ENCODE measurements at regions not wholly inside any gene's neighbourhood (a gene's known extent, or its start where the extent isn't known, plus 50 kb on each side); places are given as distances from the start of the nearest gene placed in this dataset.

GRCh38 chr15:53447742-53448141 is 311.7 kb downstream of the WDR72 start:
- no peak for TF ChIP-seq SIN3A (IDR thresholded peaks at IDR 0.05; ENCODE audit: borderline replicate concordance, insufficient read depth, low read depth, low read length)
- TF ChIP-seq CTCF (IDR thresholded peaks at IDR 0.05) = no peak
- TF ChIP-seq REST (IDR thresholded peaks at IDR 0.05; ENCODE audit: insufficient read depth in 1 of 2, low read depth in 2 of 2, low read length in 1 of 2) = no peak
- no peak for TF ChIP-seq POLR2AphosphoS5 (IDR thresholded peaks at IDR 0.05; ENCODE audit: low read depth, low read length)
- no peak for TF ChIP-seq TCF7L2 (IDR thresholded peaks at IDR 0.05; ENCODE audit: low read depth, low read length)
- POLR2A ChIA-PET = no interaction called here
- Histone ChIP-seq H3K36me3 (ENCODE audit: control insufficient read depth, insufficient read depth, low read length) (no peaks in the 10 kb centered on the region), H3K27me3 (ENCODE audit: control insufficient read depth, insufficient read depth, low read length) (no peaks in the 10 kb centered on the region), H3K9me3 (ENCODE audit: control insufficient read depth, insufficient read depth, low read depth, low read length) (no peaks in the 10 kb centered on the region), H3K27ac (ENCODE audit: low read length) (no peak overlapping the region), H3K4me3 (ENCODE audit: low read depth in 2 of 2, low read length in 2 of 2) (no peak overlapping the region), H3K4me1 (ENCODE audit: control insufficient read depth, insufficient read depth, low read length) (no peaks in the 10 kb centered on the region)
- DNase-seq (ENCODE audit: low read depth, low spot score) = no peak
- intact Hi-C loops (cut with micrococcal nuclease; ENCODE audit: unreplicated experiment) = no loop called here
- CTCF ChIA-PET = no interaction called here
- ATAC-seq = no peak
- in situ Hi-C loops (cut with HindIII; ENCODE audit: low pct_unique_long_range_greater_than_20kb, low sequenced_read_pairs) = no loop called here
- no TSS peak for BruUV-seq (replicated peaks)

DNA sequence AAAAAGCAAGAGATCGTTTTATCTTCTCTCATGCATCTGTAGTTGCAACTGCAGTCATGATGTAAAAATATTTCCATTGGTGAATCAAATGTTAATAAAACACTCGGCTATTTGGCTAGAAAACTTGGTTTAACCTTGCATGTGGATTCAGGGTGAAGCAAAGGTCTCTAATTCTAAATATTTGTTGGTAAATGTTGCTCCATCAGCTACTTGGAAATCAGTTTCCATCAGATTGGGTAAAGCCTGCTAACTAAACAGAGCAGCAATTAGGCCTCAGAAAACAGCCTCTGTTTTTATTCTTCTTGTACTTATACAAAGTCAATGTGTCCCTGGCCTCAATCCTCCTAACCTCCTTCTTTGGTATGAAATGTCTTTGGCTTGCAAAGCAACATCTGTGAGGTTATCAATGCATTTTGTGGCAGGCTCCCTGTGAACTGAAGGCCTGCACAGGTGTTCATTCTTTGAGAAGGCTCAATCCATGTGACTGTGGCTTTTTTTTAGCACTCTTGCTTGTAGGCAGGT is 312.3 kb downstream of the WDR72 start:
- CTCF ChIA-PET = no interaction called here
- BruUV-seq (replicated peaks) = no TSS peak

More for the DNA sequence above, 312.3 kb downstream of the WDR72 start:
- DNase-seq (ENCODE audit: low read depth, low spot score) = no peak
- Histone ChIP-seq H3K27ac (ENCODE audit: low read length) (no peak overlapping the region), H3K36me3 (ENCODE audit: control insufficient read depth, insufficient read depth, low read length) (no peaks in the 10 kb centered on the region), H3K4me1 (ENCODE audit: control insufficient read depth, insufficient read depth, low read length) (no peaks in the 10 kb centered on the region), H3K27me3 (ENCODE audit: control insufficient read depth, insufficient read depth, low read length) (no peaks in the 10 kb centered on the region), H3K4me3 (ENCODE audit: low read depth in 2 of 2, low read length in 2 of 2) (no peak overlapping the region), H3K9me3 (ENCODE audit: control insufficient read depth, insufficient read depth, low read depth, low read length) (no peaks in the 10 kb centered on the region)
- intact Hi-C loops (cut with micrococcal nuclease; ENCODE audit: unreplicated experiment) = no loop called here
- no peak for ATAC-seq
- in situ Hi-C loops (cut with HindIII; ENCODE audit: low pct_unique_long_range_greater_than_20kb, low sequenced_read_pairs) = no loop called here
- no peak for TF ChIP-seq CTCF (IDR thresholded peaks at IDR 0.05)
- no peak for TF ChIP-seq REST (IDR thresholded peaks at IDR 0.05; ENCODE audit: insufficient read depth in 1 of 2, low read depth in 2 of 2, low read length in 1 of 2)
- TF ChIP-seq TCF7L2 (IDR thresholded peaks at IDR 0.05; ENCODE audit: low read depth, low read length) = no peak
- no peak for TF ChIP-seq POLR2AphosphoS5 (IDR thresholded peaks at IDR 0.05; ENCODE audit: low read depth, low read length)
- no peak for TF ChIP-seq SIN3A (IDR thresholded peaks at IDR 0.05; ENCODE audit: borderline replicate concordance, insufficient read depth, low read depth, low read length)
- POLR2A ChIA-PET = no interaction called here
